CD1c-positive myeloid dendritic cell (primary cell): ENCODE measurements at regions not wholly inside any gene's neighbourhood (a gene's known extent, or its start where the extent isn't known, plus 50 kb on each side); places are given as distances from the start of the nearest gene placed in this dataset.
"Not testable (repeated sequence)": the region's sequence is repeated elsewhere in the genome, so short reads cannot be mapped to it uniquely, and the experiment has no call there.

ENCODE experiments used
- DNase-seq: peaks from one replicate; pipeline ENCODE4 v3.0.0-alpha.2; 2016; ENCODE audit errors: extremely low spot score

DNA sequence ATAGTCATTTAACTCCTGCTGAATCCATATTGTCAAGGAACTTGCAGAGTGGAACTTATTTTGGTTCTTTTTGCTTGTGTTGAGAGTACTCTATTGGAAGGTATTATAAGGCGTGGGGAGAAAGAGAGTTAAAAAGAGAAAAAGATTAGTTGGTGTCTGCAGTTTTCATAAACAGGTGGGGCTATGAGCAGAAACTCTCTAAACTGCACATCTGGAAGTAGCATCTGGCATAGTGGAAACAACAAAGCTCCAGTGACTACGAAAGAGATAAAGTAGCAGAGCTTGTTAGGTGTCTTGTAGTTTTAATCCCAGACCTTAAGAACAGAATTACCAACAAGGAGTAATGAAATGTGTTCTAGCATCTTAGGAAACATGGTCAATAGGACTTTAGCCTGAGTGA, 148.8 kb upstream of the SGO1 start:
- DNase-seq = no peak

- DNase-seq = no peak
Observed at GRCh38 chr3:20327889-20328288, 141.9 kb upstream of the SGO1 start.

- DNase-seq = no peak
Observed at GRCh38 chr3:20326541-20326940, 140.5 kb upstream of the SGO1 start.

GRCh38 chr3:20325563-20325962, 139.6 kb upstream of the SGO1 start:
- DNase-seq = no peak

DNA sequence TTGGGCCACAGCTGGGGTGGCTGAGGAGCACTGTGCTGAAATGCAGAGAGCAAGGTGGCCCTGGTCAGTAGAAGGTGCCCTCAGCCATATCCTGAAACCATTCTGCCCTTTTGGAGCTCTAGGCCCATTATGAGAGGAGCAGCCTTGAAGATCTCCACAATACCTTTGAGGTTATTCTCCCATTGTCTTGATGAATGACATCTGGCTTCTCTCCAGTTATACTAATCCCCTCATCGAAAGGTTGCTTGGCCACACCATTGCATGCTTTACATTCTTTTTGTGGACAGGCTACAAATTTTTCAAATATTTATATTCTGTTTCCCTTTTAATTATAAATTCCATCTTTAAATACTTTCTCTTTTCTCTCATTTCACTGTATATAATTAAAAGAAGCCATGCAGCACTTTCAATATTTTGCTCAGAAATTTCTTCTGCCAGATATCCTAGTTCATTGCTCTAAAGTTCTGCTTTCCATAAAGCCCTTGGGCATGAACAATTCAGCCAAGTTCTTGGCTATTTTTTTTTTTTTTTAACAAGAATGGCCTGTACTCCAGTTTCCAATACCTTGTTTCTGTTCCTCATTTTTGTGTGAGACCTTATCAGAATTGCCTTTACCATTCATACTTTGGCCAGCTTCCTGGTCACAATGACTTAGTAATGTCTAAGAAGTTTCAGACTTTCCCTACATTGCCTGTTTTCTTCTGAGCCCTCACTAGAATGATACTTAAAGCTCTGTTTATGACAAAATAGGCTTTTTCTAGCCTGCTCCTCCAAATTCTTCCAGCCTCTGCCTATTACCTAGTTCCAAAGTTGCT, 138.9 kb upstream of the SGO1 start:
- peak; percentile 32 for DNase-seq

GRCh38 chr3:20323307-20323927, 137.4 kb upstream of the SGO1 start:
- no peak for DNase-seq

DNA sequence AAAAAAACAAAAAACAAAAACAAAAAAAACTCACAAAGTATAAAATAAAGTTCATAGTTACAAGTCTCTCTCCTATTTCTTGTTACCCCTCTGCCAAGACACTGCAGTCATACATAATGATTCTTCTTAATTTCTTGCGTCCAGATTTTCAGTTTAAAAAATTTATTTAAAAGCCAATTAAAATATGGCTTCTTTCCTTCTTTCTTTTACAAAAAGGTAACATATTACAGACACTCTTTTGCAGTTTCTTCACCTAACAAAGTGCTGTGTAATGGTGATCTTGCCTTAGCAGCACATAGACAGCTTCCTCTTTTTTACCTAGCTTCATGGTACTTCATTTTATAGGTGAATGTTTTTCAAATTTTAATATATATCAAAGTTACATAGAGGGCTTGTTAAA, 136.1 kb upstream of the SGO1 start:
- DNase-seq = no peak

DNA sequence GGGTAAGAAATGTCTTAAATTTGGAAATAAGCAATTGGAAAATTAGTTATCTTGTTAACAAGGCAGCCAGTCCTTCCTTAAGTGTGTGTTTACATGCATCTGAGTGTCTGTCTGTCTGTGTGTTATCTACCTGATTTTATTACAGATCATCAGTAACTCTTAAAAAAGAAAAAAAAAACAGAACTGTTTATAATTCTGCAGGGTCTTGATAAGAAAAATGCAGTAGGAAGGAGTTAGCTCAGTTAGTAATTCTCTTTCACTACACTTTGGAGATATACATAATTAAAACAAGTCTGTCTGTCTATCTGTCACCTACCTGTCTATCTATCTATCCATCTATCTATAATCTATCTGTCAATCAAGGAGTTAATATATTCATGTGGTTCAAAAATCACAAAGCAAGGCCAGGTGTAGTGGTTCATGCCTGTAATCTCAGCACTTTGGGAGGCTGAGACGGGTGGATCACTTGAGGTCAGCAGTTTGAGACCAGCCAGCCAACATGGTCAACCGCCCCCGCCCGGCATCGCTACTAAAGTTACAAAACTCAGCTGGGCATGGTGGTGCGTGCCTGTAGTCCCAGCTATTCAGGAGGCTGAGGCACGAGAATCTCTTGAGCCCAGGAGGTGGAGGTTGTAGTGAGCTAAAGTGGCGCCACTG, 135.5 kb upstream of the SGO1 start:
- DNase-seq = no peak

DNA sequence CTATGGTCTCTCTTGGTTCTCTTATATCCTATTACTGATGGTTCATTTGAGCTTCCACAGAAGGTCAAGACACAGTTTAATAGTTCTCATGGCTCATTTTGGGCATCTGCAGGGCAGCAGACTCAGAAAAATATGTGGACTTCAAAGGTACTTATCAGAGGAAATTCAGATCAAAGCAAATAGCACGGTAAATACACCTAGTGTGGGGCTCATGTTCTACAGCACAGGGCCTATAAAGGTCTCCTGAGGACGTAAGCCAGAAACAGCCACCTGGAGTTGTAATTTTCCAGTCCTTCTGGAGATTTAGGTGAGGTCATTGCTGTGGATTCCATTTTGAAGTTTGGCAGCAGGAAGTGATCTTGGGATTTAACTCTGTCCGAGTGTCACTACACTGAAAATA, 134.5 kb upstream of the SGO1 start:
- no peak for DNase-seq

GRCh38 chr3:20319551-20319950, 133.5 kb upstream of the SGO1 start:
- peak; percentile 8 for DNase-seq

- no peak for DNase-seq
Observed at GRCh38 chr3:20317616-20318015, 131.6 kb upstream of the SGO1 start.

- no peak for DNase-seq
Observed at GRCh38 chr3:20316238-20316637, 130.2 kb upstream of the SGO1 start.

DNA sequence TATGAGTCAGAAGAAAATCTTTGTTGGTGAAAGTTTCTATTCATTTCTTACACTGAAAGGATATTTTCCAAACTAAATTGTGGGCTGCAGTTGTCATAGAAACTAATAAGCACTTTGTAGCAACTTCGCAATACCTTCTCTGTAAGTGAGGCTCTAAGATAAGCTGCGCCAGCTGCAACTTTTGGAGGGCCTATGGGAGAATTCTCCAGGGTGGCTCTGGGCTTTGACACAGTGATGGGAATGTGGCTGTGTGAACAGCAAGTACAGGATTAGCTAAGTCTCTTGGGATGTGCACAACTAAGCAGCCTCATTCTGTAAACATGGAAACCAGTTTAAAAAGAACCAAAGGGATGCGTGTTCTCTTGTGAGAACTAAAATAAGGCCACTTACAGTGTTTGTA, 124.6 kb upstream of the SGO1 start:
- no peak for DNase-seq

GRCh38 chr3:20307383-20307782, 121.4 kb upstream of the SGO1 start:
- no peak for DNase-seq

DNA sequence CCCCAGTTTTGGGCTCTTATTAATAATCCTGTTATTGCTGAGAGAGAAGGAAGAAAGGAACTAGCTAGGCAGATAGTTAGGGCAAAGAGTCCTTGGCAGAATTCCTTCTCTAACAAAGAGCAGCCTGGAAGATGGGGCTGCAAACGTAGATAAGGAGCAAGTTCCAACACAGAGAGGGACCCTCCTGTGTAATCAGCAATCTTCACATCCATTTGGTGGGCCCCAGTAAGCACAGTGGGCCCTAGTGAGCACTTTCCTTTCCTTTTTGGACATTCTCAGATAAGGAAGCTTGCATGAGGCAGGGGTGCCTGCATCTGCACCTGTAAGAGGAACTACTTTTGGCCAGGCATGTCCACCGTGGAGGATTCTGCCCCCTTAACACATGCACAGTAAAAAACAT, 119.6 kb upstream of the SGO1 start:
- no peak for DNase-seq

GRCh38 chr3:20302766-20303165, 116.8 kb upstream of the SGO1 start:
- DNase-seq = no peak

DNA sequence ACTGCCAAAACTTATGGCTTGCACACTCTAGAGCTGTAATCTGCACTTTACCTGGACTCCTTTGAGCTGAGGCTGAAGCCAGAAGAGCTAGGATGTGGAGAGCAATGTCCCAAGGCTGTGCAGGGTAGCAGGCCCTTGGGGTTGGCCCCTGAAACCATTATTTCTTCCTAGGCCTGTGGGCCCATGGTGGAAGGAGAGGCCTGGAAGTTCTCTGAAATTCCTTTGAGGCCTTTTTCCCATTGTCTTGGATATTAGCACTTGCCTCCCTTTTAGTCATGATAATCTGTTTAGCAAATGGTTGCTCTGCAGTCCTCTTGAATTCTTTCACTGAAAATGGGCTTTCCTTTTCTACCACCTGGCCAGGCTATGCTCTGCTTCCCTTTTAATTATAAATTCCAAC, 102.0 kb upstream of the SGO1 start:
- no peak for DNase-seq

DNA sequence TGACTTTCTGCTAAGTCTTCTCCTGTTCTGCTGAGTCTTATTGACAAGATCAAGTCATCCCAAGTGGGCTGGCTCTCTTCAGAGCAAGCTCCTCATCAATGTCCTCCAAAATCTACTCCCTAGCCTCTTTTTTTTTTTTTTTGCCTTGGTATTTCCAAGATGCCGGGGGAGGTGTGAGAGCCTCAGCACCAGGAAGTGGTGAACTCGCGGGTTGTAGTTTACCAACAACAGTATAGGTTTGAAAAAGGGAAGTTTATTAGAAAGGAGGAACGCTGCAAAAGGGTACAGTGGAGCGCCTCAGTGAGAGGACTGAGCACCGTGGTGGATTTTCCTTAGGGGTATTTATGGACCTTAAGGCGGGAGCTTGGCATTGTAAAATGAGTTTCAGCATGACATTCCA, 94.3 kb upstream of the SGO1 start:
- DNase-seq = no peak

GRCh38 chr3:20265977-20266376, 80.0 kb upstream of the SGO1 start:
- DNase-seq = not testable (repeated sequence)

DNA sequence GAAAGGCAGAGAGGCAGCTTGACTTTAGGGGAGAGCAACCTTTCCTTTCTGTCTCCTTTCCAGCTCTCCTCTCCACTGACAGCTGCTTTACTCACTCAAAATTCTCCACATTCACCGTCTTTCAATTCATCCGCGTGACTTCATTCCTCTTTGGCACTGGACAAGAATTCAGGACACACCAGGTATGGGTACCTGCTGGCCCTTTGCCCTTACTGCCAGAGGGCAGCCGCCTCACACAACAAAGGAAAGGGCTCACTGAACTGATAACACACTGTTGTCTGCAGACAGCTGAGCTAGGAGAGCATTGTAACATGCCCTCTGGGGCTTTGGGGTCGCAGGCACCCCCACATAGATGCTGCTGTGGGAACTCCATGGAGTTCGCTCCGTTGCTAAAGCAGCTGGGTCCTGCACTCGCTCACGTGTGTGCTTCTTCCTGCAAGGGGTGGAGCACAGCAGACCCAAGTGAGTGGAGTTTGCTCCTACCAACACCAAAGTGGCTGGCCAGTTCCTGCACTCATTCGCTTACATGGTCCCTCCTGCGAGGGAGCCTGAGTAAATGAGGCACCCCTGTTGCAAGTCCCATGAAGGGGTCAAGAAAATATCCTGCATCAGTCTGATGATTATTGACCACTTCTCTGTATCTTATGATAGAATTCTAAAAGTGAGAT, 79.0 kb upstream of the SGO1 start:
- DNase-seq = no peak

DNA sequence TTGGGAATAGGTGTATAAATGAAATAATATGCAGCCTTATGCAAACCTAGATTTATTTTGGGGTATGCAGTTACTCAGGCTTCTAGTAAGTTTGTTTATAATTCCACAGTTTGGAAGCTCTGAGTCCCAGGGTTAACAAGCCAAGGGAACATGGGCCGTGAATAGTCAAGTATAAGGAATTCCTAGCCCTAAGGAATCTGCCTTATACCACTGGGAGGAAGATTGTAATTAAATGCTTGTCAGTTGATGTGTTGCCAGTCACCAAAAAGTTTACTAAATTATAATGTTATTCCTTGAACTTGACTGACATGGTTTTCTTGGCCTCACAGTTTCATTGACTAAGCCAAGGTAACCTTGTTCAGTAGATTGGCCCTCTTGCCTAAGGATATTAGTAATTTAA, 72.4 kb upstream of the SGO1 start:
- no peak for DNase-seq

DNA sequence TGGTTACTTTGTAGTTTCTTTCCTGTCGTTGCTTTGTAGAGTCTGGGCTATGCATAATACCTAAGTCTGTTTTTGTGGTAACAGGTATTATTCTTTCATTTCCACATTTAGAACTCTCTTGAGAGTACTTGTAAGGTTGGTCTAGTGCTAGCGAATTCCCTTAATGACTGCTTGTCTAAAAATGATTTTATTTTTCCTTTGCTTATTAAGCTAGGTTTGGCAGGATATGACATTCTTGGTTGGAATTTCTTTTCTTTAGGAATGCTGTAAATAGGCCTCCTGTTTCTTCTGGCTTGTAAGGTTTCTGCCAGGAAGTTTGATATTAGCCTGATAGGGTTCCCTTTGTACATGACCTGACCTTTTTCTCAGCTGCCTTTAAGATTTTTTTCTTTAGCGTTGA, 70.1 kb upstream of the SGO1 start:
- no peak for DNase-seq
